Liver (tissue), 8 donors: ENCODE measurements at regions not wholly inside any gene's neighbourhood (a gene's known extent, or its start where the extent isn't known, plus 50 kb on each side); places are given as distances from the start of the nearest gene placed in this dataset.

ENCODE experiments used
- DNase-seq: peaks from one replicate; pipeline ENCODE4 v3.0.0-alpha.2; 2017; ENCODE audit warnings: low spot score
- H3K27ac ChIP-seq, 2 donors: one replicate each; pipeline ENCODE4 v1.7.0; 2013; ENCODE audit warnings: inconsistent platforms in 2 of 2, low read length in 2 of 2, control low read depth in 1 of 2, low read depth in 1 of 2, mild to moderate bottlenecking in 1 of 2
- H3K27me3 ChIP-seq, 4 donors: one replicate each; pipeline versions ENCODE4 v1.6.1 to v1.7.0; 2013; ENCODE audit warnings: low read length in 3 of 4, inconsistent platforms in 1 of 4, mild to moderate bottlenecking in 1 of 4, moderate library complexity in 1 of 4; ENCODE audit not compliant: control insufficient read depth in 4 of 4, insufficient read depth in 4 of 4
- H3K36me3 ChIP-seq, 4 donors: one replicate each; pipeline versions ENCODE4 v1.6.1 to v1.7.0; 2013; ENCODE audit warnings: low read length in 3 of 4, mild to moderate bottlenecking in 3 of 4, low read depth in 1 of 4, moderate library complexity in 1 of 4; ENCODE audit not compliant: control insufficient read depth in 4 of 4, insufficient read depth in 3 of 4
- H3K4me1 ChIP-seq, 4 donors: one replicate each; pipeline versions ENCODE4 v1.6.1 to v1.7.0; 2013; ENCODE audit warnings: low read length in 3 of 4, mild to moderate bottlenecking in 3 of 4, moderate library complexity in 1 of 4; ENCODE audit not compliant: control insufficient read depth in 4 of 4, insufficient read depth in 4 of 4
- H3K4me3 ChIP-seq, 3 donors: one replicate each; pipeline versions ENCODE4 v1.6.1 to v1.7.0; 2013; ENCODE audit warnings: low read length in 3 of 3, control low read depth in 1 of 3, low read depth in 1 of 3, mild to moderate bottlenecking in 1 of 3
- H3K9ac ChIP-seq, 2 donors: one replicate each; pipeline ENCODE4 v1.7.0; 2013; ENCODE audit warnings: low read length in 2 of 2, mild to moderate bottlenecking in 2 of 2, moderate library complexity in 2 of 2, control low read depth in 1 of 2, low read depth in 1 of 2
- H3K9me3 ChIP-seq, 4 donors: one replicate each; pipeline versions ENCODE4 v1.6.1 to v1.7.0; 2013; ENCODE audit warnings: low read length in 3 of 4; ENCODE audit not compliant: control insufficient read depth in 4 of 4
- EGR1 ChIP-seq, 2 donors: IDR thresholded peaks; 2 replicates each; pipeline ENCODE4 v1.6.1; 2016 to 2018; ENCODE audit warnings: antibody characterized with exemption in 2 of 2, low read depth in 2 of 2
- FOXA1 ChIP-seq: IDR thresholded peaks from 2 replicates; pipeline ENCODE4 v1.6.1; 2016; ENCODE audit warnings: antibody characterized with exemption
- FOXA2 ChIP-seq: IDR thresholded peaks from 2 replicates; pipeline ENCODE4 v1.6.1; 2016; ENCODE audit warnings: antibody characterized with exemption
- GABPA ChIP-seq, 2 donors: IDR thresholded peaks in 1 of 2; conservative IDR thresholded peaks in 1 of 2; 2 replicates each; pipeline ENCODE4 v1.6.1; 2016; ENCODE audit warnings: antibody characterized with exemption in 2 of 2, mild to moderate bottlenecking in 1 of 2, moderate library complexity in 1 of 2
- HNF4A ChIP-seq, 2 donors: conservative IDR thresholded peaks; 2 replicates each; pipeline ENCODE4 v1.6.1; 2016; ENCODE audit warnings: antibody characterized with exemption in 2 of 2, mild to moderate bottlenecking in 2 of 2
- HNF4G ChIP-seq: IDR thresholded peaks from 2 replicates; pipeline ENCODE4 v1.6.1; 2016; ENCODE audit warnings: antibody characterized with exemption
- JUND ChIP-seq, 2 donors: IDR thresholded peaks; 2 replicates each; pipeline ENCODE4 v1.6.1; 2016; ENCODE audit warnings: antibody characterized with exemption in 2 of 2
- NR2F2 ChIP-seq: IDR thresholded peaks from 2 replicates; pipeline ENCODE4 v1.6.1; 2016; ENCODE audit warnings: antibody characterized with exemption
- RXRA ChIP-seq, 2 donors: IDR thresholded peaks; 2 replicates each; pipeline ENCODE4 v1.6.1; 2017 to 2018; ENCODE audit warnings: antibody characterized with exemption in 2 of 2, mild to moderate bottlenecking in 1 of 2
- SP1 ChIP-seq: IDR thresholded peaks from 2 replicates; pipeline ENCODE4 v1.6.1; 2018; ENCODE audit warnings: antibody characterized with exemption, mild to moderate bottlenecking
- TAF1 ChIP-seq: conservative IDR thresholded peaks from 2 replicates; pipeline ENCODE4 v1.6.1; 2016; ENCODE audit warnings: antibody characterized with exemption, mild to moderate bottlenecking
- YY1 ChIP-seq: IDR thresholded peaks from 2 replicates; pipeline ENCODE4 v1.6.1; 2016; ENCODE audit warnings: antibody characterized with exemption, mild to moderate bottlenecking
- WGBS: extraction: QIAGEN DNeasy Blood & Tissue Kit; methylation state at CpG from one replicate; pipeline ENCODE4 v1.1.7; 2013; 5-methylcytosine and 5-hydroxymethylcytosine counted together
- TF ChIP-seq, protein P1 (sequence below): IDR thresholded peaks from 2 replicates; pipeline ENCODE4 v1.6.1; 2016; ENCODE audit warnings: antibody characterized with exemption
- TF ChIP-seq, protein P2 (sequence below): IDR thresholded peaks from 2 replicates; pipeline ENCODE4 v1.6.1; 2016; ENCODE audit warnings: antibody characterized with exemption
- TF ChIP-seq, protein P3 (sequence below): IDR thresholded peaks from 2 replicates; pipeline ENCODE4 v1.6.1; 2016; ENCODE audit warnings: antibody characterized with exemption
- TF ChIP-seq, protein P4 (sequence below): IDR thresholded peaks from 2 replicates; pipeline ENCODE4 v1.6.1; 2016; ENCODE audit warnings: antibody characterized with exemption, mild to moderate bottlenecking
- TF ChIP-seq, protein P5 (sequence below): fragments of 150-350 bp; IDR thresholded peaks from 2 replicates; pipeline ENCODE4 v1.5.1; 2017; ENCODE audit warnings: improper control_type of control experiment, low read depth, low read length; ENCODE audit not compliant: missing input control
- donor health status: healthy.
- donor health status: healthy.
- donor health status: healthy.
- donor health status: healthy.
- donor health status: healthy.

DNA sequence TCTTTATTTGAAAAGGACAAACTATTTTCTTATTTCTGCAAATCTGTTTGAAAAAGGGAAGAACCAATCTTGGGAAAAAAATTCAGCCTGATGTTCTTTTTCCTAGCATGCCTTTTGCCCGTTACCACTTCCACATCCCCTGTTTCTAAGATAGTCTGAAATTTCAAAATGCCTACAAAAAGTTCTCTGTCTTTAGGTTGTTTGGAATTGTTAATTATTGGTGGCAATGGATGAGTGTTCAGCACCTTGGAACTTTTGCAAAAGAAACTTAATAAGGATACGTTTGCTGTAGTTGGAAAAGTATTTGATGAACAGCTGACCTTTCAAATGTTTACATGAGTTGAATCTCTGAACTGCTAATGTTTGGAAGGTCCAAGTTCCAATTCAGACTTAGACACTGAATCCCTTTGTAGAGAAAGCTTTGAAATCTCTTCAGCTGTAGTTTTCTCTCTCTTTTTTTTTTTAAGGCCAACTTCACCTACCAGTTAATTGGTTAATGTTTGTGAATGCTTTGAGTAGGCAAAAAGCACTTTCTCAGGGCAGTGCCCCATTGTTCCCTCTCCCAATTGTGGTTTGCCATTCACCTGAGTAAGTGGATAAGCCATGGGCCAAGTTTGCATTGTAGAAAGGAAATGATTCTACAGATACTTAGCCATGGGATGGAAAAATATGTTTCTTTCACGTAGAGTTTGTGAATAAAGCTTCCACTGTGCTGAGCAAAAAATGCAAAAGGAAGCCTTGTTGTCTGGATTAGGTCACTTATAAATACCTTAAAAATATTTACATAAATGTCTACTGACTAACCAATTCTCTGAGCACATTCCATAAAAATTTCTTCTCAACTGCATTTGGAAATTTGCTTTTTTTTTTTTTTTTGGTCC is 156.4 kb upstream of the ELL2 start (continued):
- TF ChIP-seq, protein P1, sequence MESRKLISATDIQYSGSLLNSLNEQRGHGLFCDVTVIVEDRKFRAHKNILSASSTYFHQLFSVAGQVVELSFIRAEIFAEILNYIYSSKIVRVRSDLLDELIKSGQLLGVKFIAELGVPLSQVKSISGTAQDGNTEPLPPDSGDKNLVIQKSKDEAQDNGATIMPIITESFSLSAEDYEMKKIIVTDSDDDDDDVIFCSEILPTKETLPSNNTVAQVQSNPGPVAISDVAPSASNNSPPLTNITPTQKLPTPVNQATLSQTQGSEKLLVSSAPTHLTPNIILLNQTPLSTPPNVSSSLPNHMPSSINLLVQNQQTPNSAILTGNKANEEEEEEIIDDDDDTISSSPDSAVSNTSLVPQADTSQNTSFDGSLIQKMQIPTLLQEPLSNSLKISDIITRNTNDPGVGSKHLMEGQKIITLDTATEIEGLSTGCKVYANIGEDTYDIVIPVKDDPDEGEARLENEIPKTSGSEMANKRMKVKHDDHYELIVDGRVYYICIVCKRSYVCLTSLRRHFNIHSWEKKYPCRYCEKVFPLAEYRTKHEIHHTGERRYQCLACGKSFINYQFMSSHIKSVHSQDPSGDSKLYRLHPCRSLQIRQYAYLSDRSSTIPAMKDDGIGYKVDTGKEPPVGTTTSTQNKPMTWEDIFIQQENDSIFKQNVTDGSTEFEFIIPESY: peak; percentile 59
- TF ChIP-seq NR2F2 (no peak), EGR1 (IDR thresholded peaks at IDR 0.05; ENCODE audit: low read depth in 2 of 2) (peak in 1 of 2 donors; percentile 30), SP1 (peak; percentile 70), HNF4G (peak; percentile 68), RXRA (IDR thresholded peaks at IDR 0.05) (peak; percentile 58 to 73), HNF4A (conservative IDR thresholded peaks at IDR 0.05) (peak; percentile 93 to 94), JUND (IDR thresholded peaks at IDR 0.05) (peak; percentile 29 to 81), GABPA (IDR thresholded peaks at IDR 0.05 in 1 of 2, conservative IDR thresholded peaks at IDR 0.05 in 1 of 2) (no peak), FOXA2 (peak; percentile 51), TAF1 (no peak)
- TF ChIP-seq, protein P2, sequence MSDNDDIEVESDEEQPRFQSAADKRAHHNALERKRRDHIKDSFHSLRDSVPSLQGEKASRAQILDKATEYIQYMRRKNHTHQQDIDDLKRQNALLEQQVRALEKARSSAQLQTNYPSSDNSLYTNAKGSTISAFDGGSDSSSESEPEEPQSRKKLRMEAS: peak; percentile 55
- TF ChIP-seq, protein P3, sequence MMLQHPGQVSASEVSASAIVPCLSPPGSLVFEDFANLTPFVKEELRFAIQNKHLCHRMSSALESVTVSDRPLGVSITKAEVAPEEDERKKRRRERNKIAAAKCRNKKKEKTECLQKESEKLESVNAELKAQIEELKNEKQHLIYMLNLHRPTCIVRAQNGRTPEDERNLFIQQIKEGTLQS: no peak

DNA sequence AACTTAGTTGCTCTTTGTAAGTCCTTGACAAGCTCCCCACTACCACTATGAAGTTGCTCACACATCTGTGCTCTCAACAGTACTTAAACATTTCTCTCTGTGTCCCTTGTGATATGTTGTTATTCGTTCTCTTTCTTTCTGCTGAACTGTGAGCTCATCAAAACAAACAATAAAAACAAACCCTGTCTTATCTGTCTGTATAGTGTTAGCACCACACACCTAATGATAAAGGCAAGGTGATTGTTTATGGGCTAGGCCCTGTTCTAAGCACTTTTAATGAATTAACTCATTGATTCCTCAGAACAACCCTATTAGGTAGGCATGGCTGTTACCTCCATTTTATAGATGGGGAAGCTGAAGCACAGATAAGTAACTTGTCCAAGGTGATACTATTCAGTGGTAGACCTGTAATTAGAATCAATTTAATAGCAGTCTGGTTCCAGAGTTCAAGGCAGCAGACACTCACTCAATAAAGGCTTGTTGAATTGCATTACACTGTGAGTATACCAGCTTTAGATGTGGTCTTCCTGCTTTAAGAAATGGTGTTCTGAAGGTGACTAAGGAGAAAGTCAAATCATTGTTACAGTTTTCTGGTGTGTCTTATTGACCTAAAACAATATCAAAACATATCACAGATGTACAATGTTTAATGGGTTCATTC is 153.6 kb upstream of the ELL2 start:
- WGBS: 52% methylated on average over 1 of the region's 1 CpG
- Histone ChIP-seq H3K4me1 (peaks cover 9 to 62% (median 38%) of the 10 kb centered on the region in 4 donors), H3K9me3 (no peaks in the 10 kb centered on the region), H3K9ac (no peak overlapping the region), H3K27ac (peak overlapping the region in 1 of 2 donors; percentile 1), H3K27me3 (no peaks in the 10 kb centered on the region), H3K4me3 (no peak overlapping the region), H3K36me3 (no peaks in the 10 kb centered on the region)
- TF ChIP-seq FOXA1 (no peak), HNF4A (conservative IDR thresholded peaks at IDR 0.05) (peak; percentile 22 to 27)
- DNase-seq: no peak

DNA sequence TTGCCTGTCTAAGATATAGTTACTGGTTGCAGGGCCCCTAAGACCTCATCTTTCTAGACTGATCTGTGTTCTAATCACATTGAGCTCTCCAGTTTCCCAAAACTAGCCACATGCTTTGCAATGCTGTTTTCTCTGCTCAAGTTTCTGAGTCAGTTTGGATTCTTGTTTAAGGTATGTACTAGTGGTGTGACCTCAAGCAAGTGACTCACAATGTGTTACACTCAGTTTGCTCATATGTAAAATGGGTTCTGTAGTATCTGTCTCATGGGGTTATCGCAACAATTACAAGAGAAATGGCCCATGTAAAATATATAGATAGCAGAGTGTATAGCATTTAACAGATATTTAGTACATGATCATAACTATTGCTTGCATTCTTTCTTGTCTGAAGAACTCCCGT is 153.1 kb upstream of the ELL2 start:
- H3K27ac ChIP-seq: no peak overlapping the region
- TF ChIP-seq HNF4A (conservative IDR thresholded peaks at IDR 0.05): no peak
- TF ChIP-seq, protein P4, sequence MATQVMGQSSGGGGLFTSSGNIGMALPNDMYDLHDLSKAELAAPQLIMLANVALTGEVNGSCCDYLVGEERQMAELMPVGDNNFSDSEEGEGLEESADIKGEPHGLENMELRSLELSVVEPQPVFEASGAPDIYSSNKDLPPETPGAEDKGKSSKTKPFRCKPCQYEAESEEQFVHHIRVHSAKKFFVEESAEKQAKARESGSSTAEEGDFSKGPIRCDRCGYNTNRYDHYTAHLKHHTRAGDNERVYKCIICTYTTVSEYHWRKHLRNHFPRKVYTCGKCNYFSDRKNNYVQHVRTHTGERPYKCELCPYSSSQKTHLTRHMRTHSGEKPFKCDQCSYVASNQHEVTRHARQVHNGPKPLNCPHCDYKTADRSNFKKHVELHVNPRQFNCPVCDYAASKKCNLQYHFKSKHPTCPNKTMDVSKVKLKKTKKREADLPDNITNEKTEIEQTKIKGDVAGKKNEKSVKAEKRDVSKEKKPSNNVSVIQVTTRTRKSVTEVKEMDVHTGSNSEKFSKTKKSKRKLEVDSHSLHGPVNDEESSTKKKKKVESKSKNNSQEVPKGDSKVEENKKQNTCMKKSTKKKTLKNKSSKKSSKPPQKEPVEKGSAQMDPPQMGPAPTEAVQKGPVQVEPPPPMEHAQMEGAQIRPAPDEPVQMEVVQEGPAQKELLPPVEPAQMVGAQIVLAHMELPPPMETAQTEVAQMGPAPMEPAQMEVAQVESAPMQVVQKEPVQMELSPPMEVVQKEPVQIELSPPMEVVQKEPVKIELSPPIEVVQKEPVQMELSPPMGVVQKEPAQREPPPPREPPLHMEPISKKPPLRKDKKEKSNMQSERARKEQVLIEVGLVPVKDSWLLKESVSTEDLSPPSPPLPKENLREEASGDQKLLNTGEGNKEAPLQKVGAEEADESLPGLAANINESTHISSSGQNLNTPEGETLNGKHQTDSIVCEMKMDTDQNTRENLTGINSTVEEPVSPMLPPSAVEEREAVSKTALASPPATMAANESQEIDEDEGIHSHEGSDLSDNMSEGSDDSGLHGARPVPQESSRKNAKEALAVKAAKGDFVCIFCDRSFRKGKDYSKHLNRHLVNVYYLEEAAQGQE: no peak
- no peak for TF ChIP-seq JUND (IDR thresholded peaks at IDR 0.05)
- TF ChIP-seq, protein P5, sequence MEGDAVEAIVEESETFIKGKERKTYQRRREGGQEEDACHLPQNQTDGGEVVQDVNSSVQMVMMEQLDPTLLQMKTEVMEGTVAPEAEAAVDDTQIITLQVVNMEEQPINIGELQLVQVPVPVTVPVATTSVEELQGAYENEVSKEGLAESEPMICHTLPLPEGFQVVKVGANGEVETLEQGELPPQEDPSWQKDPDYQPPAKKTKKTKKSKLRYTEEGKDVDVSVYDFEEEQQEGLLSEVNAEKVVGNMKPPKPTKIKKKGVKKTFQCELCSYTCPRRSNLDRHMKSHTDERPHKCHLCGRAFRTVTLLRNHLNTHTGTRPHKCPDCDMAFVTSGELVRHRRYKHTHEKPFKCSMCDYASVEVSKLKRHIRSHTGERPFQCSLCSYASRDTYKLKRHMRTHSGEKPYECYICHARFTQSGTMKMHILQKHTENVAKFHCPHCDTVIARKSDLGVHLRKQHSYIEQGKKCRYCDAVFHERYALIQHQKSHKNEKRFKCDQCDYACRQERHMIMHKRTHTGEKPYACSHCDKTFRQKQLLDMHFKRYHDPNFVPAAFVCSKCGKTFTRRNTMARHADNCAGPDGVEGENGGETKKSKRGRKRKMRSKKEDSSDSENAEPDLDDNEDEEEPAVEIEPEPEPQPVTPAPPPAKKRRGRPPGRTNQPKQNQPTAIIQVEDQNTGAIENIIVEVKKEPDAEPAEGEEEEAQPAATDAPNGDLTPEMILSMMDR: no peak
- no peak for TF ChIP-seq TAF1
- TF ChIP-seq GABPA (IDR thresholded peaks at IDR 0.05 in 1 of 2, conservative IDR thresholded peaks at IDR 0.05 in 1 of 2): no peak
- no peak for TF ChIP-seq YY1
- no peak for TF ChIP-seq SP1
- TF ChIP-seq RXRA (IDR thresholded peaks at IDR 0.05): no peak
- TF ChIP-seq, protein P2: no peak
- no peak for TF ChIP-seq FOXA2
- no peak for TF ChIP-seq HNF4G
- TF ChIP-seq NR2F2: no peak
- no peak for TF ChIP-seq EGR1 (IDR thresholded peaks at IDR 0.05; ENCODE audit: low read depth in 2 of 2)
- no peak for TF ChIP-seq FOXA1
- TF ChIP-seq, protein P3: no peak

More for the DNA sequence above, 153.1 kb upstream of the ELL2 start:
- Histone ChIP-seq H3K9ac (no peak overlapping the region), H3K9me3 (no peaks in the 10 kb centered on the region), H3K27me3 (no peaks in the 10 kb centered on the region), H3K36me3 (no peaks in the 10 kb centered on the region), H3K4me3 (no peak overlapping the region), H3K4me1 (peaks cover 9 to 59% (median 38%) of the 10 kb centered on the region in 4 donors)
- WGBS: 91% methylated on average over 2 of the region's 2 CpGs
- no peak for DNase-seq
